ENCODE measurements at regions not wholly inside any gene's neighbourhood (a gene's known extent, or its start where the extent isn't known, plus 50 kb on each side); places are given as distances from the start of the nearest gene placed in this dataset.
A peak's percentile ranks its signal among the peaks of the same experiment; 100 is the strongest.

GRCh38 chrX:50973199-50973598 is 62.7 kb downstream of the BMP15 start (continued):
- TF ChIP-seq AFF1 (IDR thresholded peaks at IDR 0.05; ENCODE audit: low read depth in 1 of 2, partially characterized antibody in 2 of 2) (no peak), ZNF586 (CRISPR knock-in tag; conservative IDR thresholded peaks at IDR 0.05) (no peak), BRCA1 (IDR thresholded peaks at IDR 0.05) (no peak), BRCA1 (CRISPR knock-in tag; IDR thresholded peaks at IDR 0.05) (no peak)

- Histone ChIP-seq H4K20me1 (replicated peaks; ENCODE audit: control insufficient read depth, insufficient read depth, low read length) (no peaks in the 10 kb centered on the region), H3K9me1 (ENCODE audit: control insufficient read depth, insufficient read depth, low read length) (no peaks in the 10 kb centered on the region), H3K9ac (ENCODE audit: insufficient read depth in 1 of 2, low read depth in 2 of 2, low read length in 2 of 2) (no peak overlapping the region), H3K4me2 (ENCODE audit: insufficient read depth, low read length) (no peak overlapping the region), H3K27me3 (ENCODE audit: control insufficient read depth in 2 of 2, insufficient read depth in 2 of 2, low read length in 2 of 2) (no peaks in the 10 kb centered on the region), H3K4me1 (replicated peaks in 1 of 2; ENCODE audit: control insufficient read depth in 2 of 2, insufficient read depth in 2 of 2, low read length in 2 of 2) (no peaks in the 10 kb centered on the region), H2AFZ (ENCODE audit: low read depth, low read length) (no peak overlapping the region), H3K27ac (ENCODE audit: extremely low read depth, low read depth, low read length) (no peak overlapping the region), H3K79me2 (ENCODE audit: control insufficient read depth, insufficient read depth, low read length) (no peaks in the 10 kb centered on the region), H3K36me3 (ENCODE audit: control insufficient read depth, insufficient read depth, low read length) (no peaks in the 10 kb centered on the region), H3K9me3 (replicated peaks; ENCODE audit: control insufficient read depth, insufficient read depth, low read depth, low read length) (no peaks in the 10 kb centered on the region), H3K4me3 (no peak overlapping the region)
- intact Hi-C loops (cut with micrococcal nuclease): no loop called here
- in situ Hi-C loops (cut with MboI): no loop called here
- FAIRE-seq (no peak), DNase-seq (ENCODE audit: extremely low read depth in 1 of 4, low spot score in 3 of 4) (peak in 2 of 4 experiments; percentile 2 to 4), ATAC-seq (no peak)
- no TSS peak for BruUV-seq (replicated peaks)
- 0% methylated on average over 9 of the region's 13 CpGs for WGBS (ENCODE audit: insufficient coverage, low coverage, missing lambda C conversion rate)
- POLR2A ChIA-PET: no interaction called here
- CTCF ChIA-PET (ENCODE audit: low intra/inter-chr PET ratio): no interaction called here
- TF ChIP-seq CTCF (IDR thresholded peaks at IDR 0.05 in 2 of 3, conservative IDR thresholded peaks at IDR 0.05 in 1 of 3; ENCODE audit: insufficient read depth in 2 of 3, low read depth in 1 of 3, low read length in 3 of 3): peak; percentile 7 to 28 (median 17); a peak in 1 of 6 replicates
- TF ChIP-seq, protein P1, sequence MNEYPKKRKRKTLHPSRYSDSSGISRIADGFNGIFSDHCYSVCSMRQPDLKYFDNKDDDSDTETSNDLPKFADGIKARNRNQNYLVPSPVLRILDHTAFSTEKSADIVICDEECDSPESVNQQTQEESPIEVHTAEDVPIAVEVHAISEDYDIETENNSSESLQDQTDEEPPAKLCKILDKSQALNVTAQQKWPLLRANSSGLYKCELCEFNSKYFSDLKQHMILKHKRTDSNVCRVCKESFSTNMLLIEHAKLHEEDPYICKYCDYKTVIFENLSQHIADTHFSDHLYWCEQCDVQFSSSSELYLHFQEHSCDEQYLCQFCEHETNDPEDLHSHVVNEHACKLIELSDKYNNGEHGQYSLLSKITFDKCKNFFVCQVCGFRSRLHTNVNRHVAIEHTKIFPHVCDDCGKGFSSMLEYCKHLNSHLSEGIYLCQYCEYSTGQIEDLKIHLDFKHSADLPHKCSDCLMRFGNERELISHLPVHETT (CRISPR knock-in tag; conservative IDR thresholded peaks at IDR 0.05 in 1 of 2, IDR thresholded peaks at IDR 0.05 in 1 of 2): no peak
- no peak for TF ChIP-seq ZNF197 (CRISPR knock-in tag; IDR thresholded peaks at IDR 0.05; ENCODE audit: low read depth)
Observed at GRCh38 chrX:50978920-50979682, 68.6 kb downstream of the BMP15 start.
